K562 (cell line): ENCODE measurements at regions not wholly inside any gene's neighbourhood (a gene's known extent, or its start where the extent isn't known, plus 50 kb on each side); places are given as distances from the start of the nearest gene placed in this dataset.

ENCODE experiments used
- ATAC-seq: fragments of 200-7000 bp; cut with Tn5 transposase; 3 replicates; pipeline ENCODE4 v1.9.1; 2020; ENCODE audit warnings: moderate library complexity
- BruUV-seq: library from RNA; stranded (reverse); fragments of 400-500 nt; replicated peaks from 2 replicates; lab custom pipeline; 2021; lab: Mats Ljungman, UMichigan
- CTCF ChIA-PET: fragments of 300-600 bp; formaldehyde crosslinking; extraction: SDS; loops from one replicate; lab custom pipeline; 2021; ENCODE audit warnings: low intra/inter-chr PET ratio; lab: Yijun Ruan, JAX
- POLR2A ChIA-PET: fragments of 300-600, 350-650 bp; sonication (Branson Sonifier 250); formaldehyde crosslinking; extraction: SDS; loops from one replicate; lab custom pipeline; 2021; ENCODE audit warnings: antibody characterized with exemption, inconsistent platforms; lab: Yijun Ruan, JAX
- DNase-seq, 4 experiments: peaks; one replicate each; pipeline versions ENCODE4 v3.0.0 to v3.0.0-alpha.2; 2011 to 2018; ENCODE audit warnings: low spot score in 3 of 4, mixed read lengths in 3 of 4; ENCODE audit errors: extremely low read depth in 1 of 4
- FAIRE-seq: peaks from 2 replicates; lab custom pipeline; 2011; peaks lifted over from hg19 to GRCh38; lab: Jason Lieb, UNC
- H2AFZ ChIP-seq: 2 replicates; pipeline ENCODE4 v1.6.0; 2011; ENCODE audit warnings: low read depth, low read length, control low read depth, inconsistent platforms
- H3K27ac ChIP-seq: fragments of 200-600 bp; 3 replicates; pipeline ENCODE4 v1.8.0; 2011; ENCODE audit warnings: low read depth, mild to moderate bottlenecking, control low read depth, inconsistent platforms, low read length, moderate library complexity, mixed read lengths; ENCODE audit errors: extremely low read depth
- H3K27me3 ChIP-seq, 2 experiments: fragments of 300-600 bp in 1 of 2; 2 replicates in 1 of 2; 3 replicates in 1 of 2; pipeline versions ENCODE4 v1.6.0 to v1.8.0; 2011; ENCODE audit warnings: inconsistent platforms in 2 of 2, low read length in 2 of 2, mild to moderate bottlenecking in 1 of 2, mixed read lengths in 1 of 2, moderate library complexity in 1 of 2; ENCODE audit not compliant: control insufficient read depth in 2 of 2, insufficient read depth in 2 of 2
- H3K36me3 ChIP-seq: fragments of 300-600 bp; 3 replicates; pipeline ENCODE4 v1.8.0; 2011; ENCODE audit warnings: mild to moderate bottlenecking, low read length, inconsistent platforms; ENCODE audit not compliant: control insufficient read depth, insufficient read depth
- H3K4me1 ChIP-seq, 2 experiments: fragments of 200-600 bp in 1 of 2; replicated peaks in 1 of 2; 2 replicates in 1 of 2; 3 replicates in 1 of 2; pipeline versions ENCODE4 v1.5.1 to v1.8.0; 2011; ENCODE audit warnings: inconsistent platforms in 2 of 2, low read length in 2 of 2, mild to moderate bottlenecking in 1 of 2, mixed read lengths in 1 of 2, moderate library complexity in 1 of 2; ENCODE audit not compliant: control insufficient read depth in 2 of 2, insufficient read depth in 2 of 2
- H3K4me2 ChIP-seq: 2 replicates; pipeline ENCODE4 v1.6.1; 2011; ENCODE audit warnings: low read length, control low read depth, inconsistent platforms, mixed read lengths; ENCODE audit not compliant: insufficient read depth
- H3K4me3 ChIP-seq: fragments of 200-600 bp; sonication (generic), shearing (Covaris generic); 2 replicates; pipeline ENCODE4 v1.5.1; 2016; ENCODE audit warnings: control low read depth, inconsistent platforms
- H3K79me2 ChIP-seq: fragments of 200-600 bp; 3 replicates; pipeline ENCODE4 v1.8.0; 2011; ENCODE audit warnings: low read length, inconsistent platforms; ENCODE audit not compliant: control insufficient read depth, insufficient read depth
- H3K9ac ChIP-seq, 2 experiments: 2 replicates each; pipeline versions ENCODE4 v1.6.0 to v1.6.1; 2011; ENCODE audit warnings: low read depth in 2 of 2, low read length in 2 of 2, control low read depth in 1 of 2, inconsistent platforms in 1 of 2, mild to moderate bottlenecking in 1 of 2, mixed read lengths in 1 of 2; ENCODE audit not compliant: insufficient read depth in 1 of 2
- H3K9me1 ChIP-seq: one replicate; pipeline ENCODE4 v1.6.0; 2011; ENCODE audit warnings: inconsistent platforms, mild to moderate bottlenecking, low read length, moderate library complexity; ENCODE audit not compliant: control insufficient read depth, insufficient read depth
- H3K9me3 ChIP-seq: replicated peaks from 2 replicates; pipeline ENCODE4 v1.5.1; 2011; ENCODE audit warnings: low read depth, low read length, inconsistent platforms; ENCODE audit not compliant: control insufficient read depth, insufficient read depth
- H4K20me1 ChIP-seq: replicated peaks from 2 replicates; pipeline ENCODE4 v1.6.1; 2011; ENCODE audit warnings: low read length, inconsistent platforms, mixed read lengths; ENCODE audit not compliant: control insufficient read depth, insufficient read depth
- BRD9 ChIP-seq: fragments of 450-650 bp; IDR thresholded peaks from 2 replicates; pipeline ENCODE4 v1.6.1; 2018; ENCODE audit warnings: low read depth; ENCODE audit not compliant: partially characterized antibody
- DPF2 ChIP-seq: fragments of 450-650 bp; IDR thresholded peaks from 2 replicates; pipeline ENCODE4 v1.6.1; 2016
- KLF13 ChIP-seq: fragments of 450-650 bp; IDR thresholded peaks from 2 replicates; pipeline ENCODE4 v1.6.1; 2016; ENCODE audit warnings: missing genetic modification characterization, low read depth, mild to moderate bottlenecking, missing compliant biosample characterization, moderate library complexity, borderline replicate concordance
- MYBL2 ChIP-seq, 2 experiments: fragments of 450-650 bp in 1 of 2; sonication (generic) in 1 of 2; formaldehyde crosslinking in 1 of 2; IDR thresholded peaks; 2 replicates each; pipeline versions ENCODE4 v1.6.1 to v1.8.1; 2017 to 2022; ENCODE audit warnings: borderline replicate concordance in 1 of 2, inconsistent platforms in 1 of 2, low read depth in 1 of 2, mild to moderate bottlenecking in 1 of 2, missing genetic modification reagents in 1 of 2, moderate library complexity in 1 of 2
- POU5F1 ChIP-seq: fragments of 150-350 bp; IDR thresholded peaks from 2 replicates; pipeline ENCODE4 v1.6.1; 2014; ENCODE audit warnings: borderline replicate concordance, low read length, low read depth, mild to moderate bottlenecking; ENCODE audit not compliant: partially characterized antibody
- RB1 ChIP-seq: fragments of 450-650 bp; IDR thresholded peaks from 2 replicates; pipeline ENCODE4 v1.6.1; 2017; ENCODE audit warnings: low read depth, mild to moderate bottlenecking
- RFX5 ChIP-seq: IDR thresholded peaks from 2 replicates; pipeline ENCODE4 v1.6.1; 2011; ENCODE audit warnings: low read depth, mild to moderate bottlenecking, improper control_type of control experiment, low read length
- XRCC5 ChIP-seq: fragments of 200-400 bp; formaldehyde crosslinking; IDR thresholded peaks from 2 replicates; pipeline ENCODE4 v1.6.1; 2017; ENCODE audit warnings: low read depth, mild to moderate bottlenecking, low read length
- ZNF217 ChIP-seq: sonication (generic); formaldehyde crosslinking; IDR thresholded peaks from 2 replicates; pipeline ENCODE4 v1.8.0; 2022; ENCODE audit warnings: mild to moderate bottlenecking, missing genetic modification reagents
- WGBS: fragments of 100-300 bp; shearing (Covaris generic); methylation state at CpG from one replicate; pipeline ENCODE4 v1.1.6; 2016; ENCODE audit warnings: low coverage, mixed read lengths; ENCODE audit not compliant: insufficient coverage; ENCODE audit errors: missing lambda C conversion rate; 5-methylcytosine and 5-hydroxymethylcytosine counted together
- in situ Hi-C: fragments of 300-500 bp; cut with MboI; formaldehyde crosslinking; loops from 4 replicates; pipeline ENCODE4 v1.15.0; 2018; ENCODE audit warnings: inconsistent platforms, mixed read lengths
- intact Hi-C: fragments of 100-400 bp; cut with micrococcal nuclease; formaldehyde crosslinking; loops from 2 replicates; pipeline ENCODE4 v1.14.2; 2022
- TF ChIP-seq, protein P1 (sequence below): fragments of 450-650 bp; formaldehyde crosslinking; conservative IDR thresholded peaks from 2 replicates; pipeline ENCODE4 v1.4.0; 2022; ENCODE audit warnings: mild to moderate bottlenecking, missing genetic modification characterization
- TF ChIP-seq, protein P2 (sequence below), 3 experiments: fragments of 200-800 bp in 1 of 3; sonication (Bioruptor generic) in 1 of 3; sonication (generic) in 1 of 3; formaldehyde crosslinking in 1 of 3; IDR thresholded peaks; 2 replicates each; pipeline versions ENCODE4 v1.6.1 to v1.8.0; 2016 to 2022; ENCODE audit warnings: mild to moderate bottlenecking in 2 of 3, missing compliant biosample characterization in 2 of 3, missing genetic modification characterization in 2 of 3, missing genetic modification reagents in 1 of 3
- TF ChIP-seq, protein P3 (sequence below), 2 experiments: fragments of 450-650 bp; IDR thresholded peaks; 2 replicates each; pipeline ENCODE4 v1.6.1; 2018; ENCODE audit warnings: mild to moderate bottlenecking in 2 of 2, low read depth in 1 of 2; ENCODE audit not compliant: partially characterized antibody in 2 of 2
- TF ChIP-seq, protein P4 (sequence below): fragments of 200-800 bp; sonication (Bioruptor generic); IDR thresholded peaks from 2 replicates; pipeline ENCODE4 v1.6.1; 2017; ENCODE audit warnings: missing genetic modification characterization, missing compliant biosample characterization

DNA sequence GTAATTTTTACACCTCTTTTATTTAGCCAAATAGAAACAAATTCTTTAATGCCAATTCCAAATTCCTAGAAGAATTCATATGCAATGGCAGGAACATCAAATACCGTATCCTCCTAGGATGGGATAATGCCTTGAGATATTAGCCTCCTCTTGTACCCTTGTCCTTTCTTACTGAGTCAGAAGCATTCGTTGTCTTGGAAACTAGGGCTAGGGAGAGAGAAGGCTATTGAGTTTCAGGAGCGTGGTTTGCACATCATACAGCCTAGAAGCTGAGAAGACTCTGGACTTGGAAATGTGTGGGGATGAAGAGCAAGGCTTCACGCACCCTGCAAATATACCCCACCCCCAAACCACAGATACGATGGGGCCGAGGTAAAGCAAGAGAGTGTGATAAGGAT, 300.7 kb downstream of the SP3 start:
- Histone ChIP-seq H2AFZ (no peak overlapping the region), H3K4me1 (no peaks in the 10 kb centered on the region), H3K27me3 (peaks cover 10 to 22% of the 10 kb centered on the region in 2 experiments; a peak in 4 of 5 replicates), H3K9ac (no peak overlapping the region), H3K79me2 (no peaks in the 10 kb centered on the region), H3K9me1 (no peaks in the 10 kb centered on the region), H3K4me3 (no peak overlapping the region), H4K20me1 (no peaks in the 10 kb centered on the region), H3K36me3 (no peaks in the 10 kb centered on the region)
- intact Hi-C loops: no loop called here
- CTCF ChIA-PET: no interaction called here
- in situ Hi-C loops: no loop called here
- TF ChIP-seq ZNF217 (CRISPR knock-in tag): no peak
- no peak for TF ChIP-seq XRCC5
- TF ChIP-seq, protein P1, sequence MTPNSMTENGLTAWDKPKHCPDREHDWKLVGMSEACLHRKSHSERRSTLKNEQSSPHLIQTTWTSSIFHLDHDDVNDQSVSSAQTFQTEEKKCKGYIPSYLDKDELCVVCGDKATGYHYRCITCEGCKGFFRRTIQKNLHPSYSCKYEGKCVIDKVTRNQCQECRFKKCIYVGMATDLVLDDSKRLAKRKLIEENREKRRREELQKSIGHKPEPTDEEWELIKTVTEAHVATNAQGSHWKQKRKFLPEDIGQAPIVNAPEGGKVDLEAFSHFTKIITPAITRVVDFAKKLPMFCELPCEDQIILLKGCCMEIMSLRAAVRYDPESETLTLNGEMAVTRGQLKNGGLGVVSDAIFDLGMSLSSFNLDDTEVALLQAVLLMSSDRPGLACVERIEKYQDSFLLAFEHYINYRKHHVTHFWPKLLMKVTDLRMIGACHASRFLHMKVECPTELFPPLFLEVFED (CRISPR knock-in tag): no peak
- no peak for TF ChIP-seq POU5F1
- TF ChIP-seq MYBL2 (IDR thresholded peaks at IDR 0.05; ENCODE audit: low read depth): no peak
- no peak for TF ChIP-seq MYBL2 (CRISPR knock-in tag; IDR thresholded peaks at IDR 0.05; ENCODE audit: borderline replicate concordance)
- TF ChIP-seq, protein P2, sequence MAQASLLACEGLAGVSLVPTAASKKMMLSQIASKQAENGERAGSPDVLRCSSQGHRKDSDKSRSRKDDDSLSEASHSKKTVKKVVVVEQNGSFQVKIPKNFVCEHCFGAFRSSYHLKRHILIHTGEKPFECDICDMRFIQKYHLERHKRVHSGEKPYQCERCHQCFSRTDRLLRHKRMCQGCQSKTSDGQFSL (CRISPR knock-in tag; IDR thresholded peaks at IDR 0.05): no peak
- TF ChIP-seq, protein P2 (tag; IDR thresholded peaks at IDR 0.05): no peak
- TF ChIP-seq RFX5: no peak
- TF ChIP-seq KLF13 (tag): no peak
- TF ChIP-seq, protein P3, sequence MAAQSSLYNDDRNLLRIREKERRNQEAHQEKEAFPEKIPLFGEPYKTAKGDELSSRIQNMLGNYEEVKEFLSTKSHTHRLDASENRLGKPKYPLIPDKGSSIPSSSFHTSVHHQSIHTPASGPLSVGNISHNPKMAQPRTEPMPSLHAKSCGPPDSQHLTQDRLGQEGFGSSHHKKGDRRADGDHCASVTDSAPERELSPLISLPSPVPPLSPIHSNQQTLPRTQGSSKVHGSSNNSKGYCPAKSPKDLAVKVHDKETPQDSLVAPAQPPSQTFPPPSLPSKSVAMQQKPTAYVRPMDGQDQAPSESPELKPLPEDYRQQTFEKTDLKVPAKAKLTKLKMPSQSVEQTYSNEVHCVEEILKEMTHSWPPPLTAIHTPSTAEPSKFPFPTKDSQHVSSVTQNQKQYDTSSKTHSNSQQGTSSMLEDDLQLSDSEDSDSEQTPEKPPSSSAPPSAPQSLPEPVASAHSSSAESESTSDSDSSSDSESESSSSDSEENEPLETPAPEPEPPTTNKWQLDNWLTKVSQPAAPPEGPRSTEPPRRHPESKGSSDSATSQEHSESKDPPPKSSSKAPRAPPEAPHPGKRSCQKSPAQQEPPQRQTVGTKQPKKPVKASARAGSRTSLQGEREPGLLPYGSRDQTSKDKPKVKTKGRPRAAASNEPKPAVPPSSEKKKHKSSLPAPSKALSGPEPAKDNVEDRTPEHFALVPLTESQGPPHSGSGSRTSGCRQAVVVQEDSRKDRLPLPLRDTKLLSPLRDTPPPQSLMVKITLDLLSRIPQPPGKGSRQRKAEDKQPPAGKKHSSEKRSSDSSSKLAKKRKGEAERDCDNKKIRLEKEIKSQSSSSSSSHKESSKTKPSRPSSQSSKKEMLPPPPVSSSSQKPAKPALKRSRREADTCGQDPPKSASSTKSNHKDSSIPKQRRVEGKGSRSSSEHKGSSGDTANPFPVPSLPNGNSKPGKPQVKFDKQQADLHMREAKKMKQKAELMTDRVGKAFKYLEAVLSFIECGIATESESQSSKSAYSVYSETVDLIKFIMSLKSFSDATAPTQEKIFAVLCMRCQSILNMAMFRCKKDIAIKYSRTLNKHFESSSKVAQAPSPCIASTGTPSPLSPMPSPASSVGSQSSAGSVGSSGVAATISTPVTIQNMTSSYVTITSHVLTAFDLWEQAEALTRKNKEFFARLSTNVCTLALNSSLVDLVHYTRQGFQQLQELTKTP (IDR thresholded peaks at IDR 0.05; ENCODE audit: low read depth in 1 of 2, partially characterized antibody in 2 of 2): no peak
- TF ChIP-seq RB1: no peak
- TF ChIP-seq DPF2: no peak
- TF ChIP-seq, protein P4, sequence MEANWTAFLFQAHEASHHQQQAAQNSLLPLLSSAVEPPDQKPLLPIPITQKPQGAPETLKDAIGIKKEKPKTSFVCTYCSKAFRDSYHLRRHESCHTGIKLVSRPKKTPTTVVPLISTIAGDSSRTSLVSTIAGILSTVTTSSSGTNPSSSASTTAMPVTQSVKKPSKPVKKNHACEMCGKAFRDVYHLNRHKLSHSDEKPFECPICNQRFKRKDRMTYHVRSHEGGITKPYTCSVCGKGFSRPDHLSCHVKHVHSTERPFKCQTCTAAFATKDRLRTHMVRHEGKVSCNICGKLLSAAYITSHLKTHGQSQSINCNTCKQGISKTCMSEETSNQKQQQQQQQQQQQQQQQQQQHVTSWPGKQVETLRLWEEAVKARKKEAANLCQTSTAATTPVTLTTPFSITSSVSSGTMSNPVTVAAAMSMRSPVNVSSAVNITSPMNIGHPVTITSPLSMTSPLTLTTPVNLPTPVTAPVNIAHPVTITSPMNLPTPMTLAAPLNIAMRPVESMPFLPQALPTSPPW (CRISPR knock-in tag): no peak
- TF ChIP-seq BRD9: no peak
- TF ChIP-seq, all 486 proteins: peak for 0
- H3K9me3 ChIP-seq: no peaks in the 10 kb centered on the region
- 0% methylated on average over 6 of the region's 6 CpGs for WGBS
- FAIRE-seq (no peak), DNase-seq (no peak), ATAC-seq (no peak)
- H3K27ac ChIP-seq: no peak overlapping the region
- no TSS peak for BruUV-seq
- POLR2A ChIA-PET: interaction anchor here (1.2 kb wide), 1 partner anchor 23 kb away, joined by 3 read pairs; no protein-coding TSS in a partner anchor
- no peak overlapping the region for H3K4me2 ChIP-seq
